Activated CD8-positive, alpha-beta memory T cell treated with anti-CD3 and anti-CD28 coated beads for 36 hours (primary cell): ENCODE measurements at regions not wholly inside any gene's neighbourhood (a gene's known extent, or its start where the extent isn't known, plus 50 kb on each side); places are given as distances from the start of the nearest gene placed in this dataset.

Experiments
- CTCF ChIA-PET: fragments of 350-600 bp; sonication (Branson Sonifier 250); formaldehyde crosslinking; loops from one replicate; lab custom pipeline; 2021; ENCODE audit warnings: antibody characterized with exemption; lab: Charles Lee
- POLR2A ChIA-PET: fragments of 350-600 bp; sonication (Branson Sonifier 250); formaldehyde crosslinking; loops from one replicate; lab custom pipeline; 2021; ENCODE audit warnings: antibody characterized with exemption; lab: Charles Lee

GRCh38 chr6:85396159-85396808 lies 53.6 kb upstream of the NT5E start:
- ChIA-PET CTCF (interaction anchor here (1.2 kb wide), 1 partner anchor 86 kb away, joined by 3 read pairs; no protein-coding TSS in a partner anchor), POLR2A (no interaction called here)

- ChIA-PET POLR2A (no interaction called here), CTCF (interaction anchor here (1.2 kb wide), 1 partner anchor 87 kb away, joined by 3 read pairs; no protein-coding TSS in a partner anchor)
Measured at GRCh38 chr6:85395746-85396145, 54.1 kb upstream of the NT5E start.

- CTCF ChIA-PET = interaction anchor here (1.2 kb wide), 1 partner anchor 88 kb away, joined by 3 read pairs; no protein-coding TSS in a partner anchor
- POLR2A ChIA-PET = no interaction called here
Measured at GRCh38 chr6:85394853-85395538, 54.9 kb upstream of the NT5E start.

GRCh38 chr6:85394199-85394598 lies 55.7 kb upstream of the NT5E start:
- POLR2A ChIA-PET = no interaction called here

GRCh38 chr6:85392379-85392778 lies 57.5 kb upstream of the NT5E start:
- ChIA-PET CTCF (no interaction called here), POLR2A (no interaction called here)

More at GRCh38 chr6:85394199-85394598, 55.7 kb upstream of the NT5E start:
- CTCF ChIA-PET = no interaction called here

GRCh38 chr6:85390775-85391174 lies 59.1 kb upstream of the NT5E start:
- POLR2A ChIA-PET = no interaction called here
- CTCF ChIA-PET = interaction anchor here (1.0 kb wide), 1 partner anchor 36 kb away, joined by 3 read pairs; no protein-coding TSS in a partner anchor

- POLR2A ChIA-PET = no interaction called here
- CTCF ChIA-PET = no interaction called here
Measured at GRCh38 chr6:85390105-85390728, 59.7 kb upstream of the NT5E start.

GRCh38 chr6:85389151-85389797 lies 60.6 kb upstream of the NT5E start:
- ChIA-PET CTCF (no interaction called here), POLR2A (no interaction called here)

- ChIA-PET POLR2A (interaction anchor here (1.1 kb wide), 1 partner anchor 76 kb away, joined by 3 read pairs; no protein-coding TSS in a partner anchor), CTCF (no interaction called here)
Measured at GRCh38 chr6:85388531-85388930, 61.4 kb upstream of the NT5E start.

- ChIA-PET POLR2A (no interaction called here), CTCF (interaction anchor here (0.9 kb wide), 1 partner anchor 27 kb away, joined by 4 read pairs; no protein-coding TSS in a partner anchor)
Measured at GRCh38 chr6:85385636-85386315, 64.1 kb upstream of the NT5E start.

GRCh38 chr6:85383042-85383441 lies 66.8 kb upstream of the NT5E start:
- POLR2A ChIA-PET = no interaction called here
- CTCF ChIA-PET = no interaction called here

GRCh38 chr6:85382541-85382940 lies 67.3 kb upstream of the NT5E start:
- ChIA-PET POLR2A (no interaction called here), CTCF (no interaction called here)

GRCh38 chr6:85372915-85373270 lies 77.0 kb upstream of the NT5E start:
- ChIA-PET CTCF (interaction anchor here (0.6 to 1.0 kb wide), 3 partner anchors 110 to 116 kb away, joined by 3 to 5 read pairs (median 4); no protein-coding TSS in a partner anchor), POLR2A (no interaction called here)

GRCh38 chr6:85372188-85372914 lies 77.5 kb upstream of the NT5E start:
- CTCF ChIA-PET = interaction anchor here (0.6 to 1.0 kb wide), 3 partner anchors 110 to 117 kb away, joined by 3 to 5 read pairs (median 4); no protein-coding TSS in a partner anchor
- POLR2A ChIA-PET = no interaction called here

GRCh38 chr6:85368631-85369030 lies 81.3 kb upstream of the NT5E start:
- ChIA-PET CTCF (no interaction called here), POLR2A (no interaction called here)

GRCh38 chr6:85364344-85364743 lies 85.5 kb upstream of the NT5E start:
- ChIA-PET POLR2A (interaction anchor here (0.6 kb wide), 1 partner anchor 312 kb away, joined by 4 read pairs; no protein-coding TSS in a partner anchor), CTCF (no interaction called here)

GRCh38 chr6:85363870-85364269 lies 86.0 kb upstream of the NT5E start:
- CTCF ChIA-PET = no interaction called here
- POLR2A ChIA-PET = interaction anchor here (0.6 kb wide), 1 partner anchor 313 kb away, joined by 4 read pairs; no protein-coding TSS in a partner anchor

GRCh38 chr6:85362652-85363310 lies 87.1 kb upstream of the NT5E start:
- POLR2A ChIA-PET = no interaction called here

More at GRCh38 chr6:85362652-85363310, 87.1 kb upstream of the NT5E start:
- CTCF ChIA-PET = no interaction called here
